22Rv1 (cell line): ENCODE measurements at regions not wholly inside any gene's neighbourhood (a gene's known extent, or its start where the extent isn't known, plus 50 kb on each side); places are given as distances from the start of the nearest gene placed in this dataset.

Source experiments
- H3K27ac ChIP-seq: fragments of 450-650 bp; 2 replicates; pipeline ENCODE4 v1.5.1; 2017
- CTCF ChIP-seq: fragments of 450-650 bp; IDR thresholded peaks from 2 replicates; pipeline ENCODE4 v1.5.1; 2017; ENCODE audit warnings: mild to moderate bottlenecking
- ZFX ChIP-seq: fragments of 450-650 bp; IDR thresholded peaks from 2 replicates; pipeline ENCODE4 v1.6.1; 2017; ENCODE audit warnings: antibody characterized with exemption, borderline replicate concordance

- no peak overlapping the region for H3K27ac ChIP-seq
- TF ChIP-seq ZFX = no peak
- no peak for TF ChIP-seq CTCF
Observed at GRCh38 chr13:89584058-89584620, 1763.3 kb upstream of the MIR17HG start.

- H3K27ac ChIP-seq = no peak overlapping the region
- TF ChIP-seq CTCF (no peak), ZFX (no peak)
Observed at GRCh38 chr13:89602655-89603054, 1744.8 kb upstream of the MIR17HG start.

- no peak for TF ChIP-seq CTCF
- H3K27ac ChIP-seq = no peak overlapping the region
Observed at GRCh38 chr13:89603187-89603586, 1744.3 kb upstream of the MIR17HG start.

GRCh38 chr13:89609318-89609717 is 1738.2 kb upstream of the MIR17HG start:
- TF ChIP-seq CTCF (no peak), ZFX (no peak)

GRCh38 chr13:89610331-89610730 is 1737.2 kb upstream of the MIR17HG start:
- TF ChIP-seq ZFX (no peak), CTCF (no peak)
- no peak overlapping the region for H3K27ac ChIP-seq

More at GRCh38 chr13:89609318-89609717, 1738.2 kb upstream of the MIR17HG start:
- no peak overlapping the region for H3K27ac ChIP-seq

GRCh38 chr13:89610881-89611280 is 1736.6 kb upstream of the MIR17HG start:
- no peak overlapping the region for H3K27ac ChIP-seq
- no peak for TF ChIP-seq CTCF
- no peak for TF ChIP-seq ZFX

GRCh38 chr13:89627996-89628395 is 1719.5 kb upstream of the MIR17HG start:
- TF ChIP-seq CTCF (no peak), ZFX (no peak)
- H3K27ac ChIP-seq = no peak overlapping the region
